Endothelial cell of umbilical vein (primary cell): ENCODE measurements at regions not wholly inside any gene's neighbourhood (a gene's known extent, or its start where the extent isn't known, plus 50 kb on each side); places are given as distances from the start of the nearest gene placed in this dataset.

Experiments used
- BruUV-seq: library from RNA; stranded (reverse); fragments of 400-500 nt; replicated peaks from 2 replicates; lab custom pipeline; 2021; lab: Mats Ljungman, UMichigan
- CTCF ChIA-PET: fragments of 300-600, 350-600 bp; sonication (Branson Sonifier 250); formaldehyde crosslinking; loops from one replicate; lab custom pipeline; 2021; ENCODE audit warnings: antibody characterized with exemption, inconsistent platforms; lab: Charles Lee
- POLR2A ChIA-PET: fragments of 300-600, 350-600 bp; sonication (Branson Sonifier 250); formaldehyde crosslinking; loops from one replicate; lab custom pipeline; 2021; ENCODE audit warnings: antibody characterized with exemption, inconsistent platforms; lab: Charles Lee
- DNase-seq: peaks from one replicate; pipeline ENCODE4 v3.0.0-alpha.2; 2011; ENCODE audit warnings: low read depth, low spot score
- FAIRE-seq: peaks from 2 replicates; lab custom pipeline; 2011; peaks lifted over from hg19 to GRCh38; lab: Jason Lieb, UNC
- H2AFZ ChIP-seq: 2 replicates; pipeline ENCODE4 v1.6.0; 2012; ENCODE audit warnings: low read depth, low read length, control low read depth, inconsistent platforms
- H3K27ac ChIP-seq: 2 replicates; pipeline ENCODE4 v1.5.1; 2011; ENCODE audit warnings: low read depth, mild to moderate bottlenecking, control low read depth, low read length, moderate library complexity; ENCODE audit not compliant: insufficient read depth
- H3K27me3 ChIP-seq, 2 experiments: 2 replicates each; pipeline versions ENCODE4 v1.6.0 to v1.6.1; 2011; ENCODE audit warnings: low read length in 2 of 2, mixed read lengths in 1 of 2; ENCODE audit not compliant: control insufficient read depth in 2 of 2, insufficient read depth in 2 of 2
- H3K36me3 ChIP-seq, 2 experiments: 2 replicates in 1 of 2; 3 replicates in 1 of 2; pipeline ENCODE4 v1.5.1; 2011; ENCODE audit warnings: low read length in 2 of 2, mild to moderate bottlenecking in 1 of 2, moderate library complexity in 1 of 2; ENCODE audit not compliant: control insufficient read depth in 2 of 2, insufficient read depth in 2 of 2; ENCODE audit errors: extremely low read depth in 1 of 2
- H3K4me1 ChIP-seq: 3 replicates; pipeline ENCODE4 v1.5.1; 2011; ENCODE audit warnings: mild to moderate bottlenecking, low read length; ENCODE audit not compliant: control insufficient read depth, insufficient read depth; ENCODE audit errors: extremely low read depth
- H3K4me2 ChIP-seq: 2 replicates; pipeline ENCODE4 v1.6.1; 2011; ENCODE audit warnings: low read length, control low read depth, mixed read lengths; ENCODE audit not compliant: insufficient read depth
- H3K4me3 ChIP-seq, 3 experiments: fragments of 200-600 bp in 1 of 3; sonication (generic), shearing (Covaris generic) in 1 of 3; replicated peaks in 1 of 3; 2 replicates each; pipeline ENCODE4 v1.5.1; 2011 to 2016; ENCODE audit warnings: control low read depth in 3 of 3, low read length in 3 of 3, mild to moderate bottlenecking in 2 of 3, inconsistent platforms in 1 of 3, low read depth in 1 of 3, moderate library complexity in 1 of 3; ENCODE audit not compliant: insufficient read depth in 1 of 3
- H3K79me2 ChIP-seq: 2 replicates; pipeline ENCODE4 v1.6.0; 2012; ENCODE audit warnings: low read length, inconsistent platforms; ENCODE audit not compliant: control insufficient read depth, insufficient read depth
- H3K9ac ChIP-seq: replicated peaks from 2 replicates; pipeline ENCODE3; 2011; ENCODE audit warnings: low read length, control low read depth; ENCODE audit not compliant: insufficient read depth; ENCODE audit errors: extremely low read depth
- H3K9me1 ChIP-seq: replicated peaks from 3 replicates; pipeline ENCODE4 v1.6.0; 2011; ENCODE audit warnings: mild to moderate bottlenecking, low read length; ENCODE audit not compliant: control insufficient read depth, insufficient read depth; ENCODE audit errors: extremely low read depth
- H3K9me3 ChIP-seq: replicated peaks from 2 replicates; pipeline ENCODE4 v1.5.1; 2012; ENCODE audit warnings: low read length, inconsistent platforms; ENCODE audit not compliant: control insufficient read depth, insufficient read depth
- H4K20me1 ChIP-seq: replicated peaks from 2 replicates; pipeline ENCODE3; 2011; ENCODE audit warnings: mild to moderate bottlenecking, low read length; ENCODE audit not compliant: control insufficient read depth, insufficient read depth; ENCODE audit errors: extremely low read depth
- CTCF ChIP-seq, 2 donors: IDR thresholded peaks; 1 replicate in 1 of 2; 2 replicates in 1 of 2; pipeline ENCODE4 v1.5.1; 2011; ENCODE audit warnings: low read length in 2 of 2, mild to moderate bottlenecking in 2 of 2, moderate library complexity in 2 of 2, control low read depth in 1 of 2, inconsistent platforms in 1 of 2, low read depth in 1 of 2; ENCODE audit not compliant: insufficient read depth in 1 of 2; ENCODE audit errors: extremely low read depth in 1 of 2
- EZH2 ChIP-seq: IDR thresholded peaks from 2 replicates; pipeline ENCODE4 v1.6.1; 2012; ENCODE audit warnings: borderline replicate concordance, low read depth, mild to moderate bottlenecking, moderate library complexity, low read length, inconsistent platforms; ENCODE audit not compliant: severe bottlenecking
- FOS ChIP-seq: IDR thresholded peaks from 2 replicates; pipeline ENCODE4 v1.6.1; 2011; ENCODE audit warnings: mild to moderate bottlenecking, low read length, moderate library complexity, borderline replicate concordance; ENCODE audit not compliant: insufficient read depth
- GATA2 ChIP-seq: IDR thresholded peaks from 2 replicates; pipeline ENCODE4 v1.7.0; 2011; ENCODE audit warnings: low read depth, mild to moderate bottlenecking, moderate library complexity, mixed read lengths, low read length; ENCODE audit not compliant: insufficient read length, insufficient read depth
- JUN ChIP-seq: IDR thresholded peaks from 2 replicates; pipeline ENCODE4 v1.6.1; 2011; ENCODE audit warnings: borderline replicate concordance, low read depth; ENCODE audit not compliant: insufficient read length, insufficient read depth
- MYC ChIP-seq: IDR thresholded peaks from one replicate; pipeline ENCODE4 v1.6.1; 2011; ENCODE audit warnings: mild to moderate bottlenecking, low read depth, low read length
- POLR2A ChIP-seq: IDR thresholded peaks from 2 replicates; pipeline ENCODE4 v1.6.1; 2012; ENCODE audit warnings: low read depth, mild to moderate bottlenecking, control low read depth, low read length
- POLR2AphosphoS5 ChIP-seq: IDR thresholded peaks from 2 replicates; pipeline ENCODE4 v1.6.1; 2012; ENCODE audit warnings: low read depth, mild to moderate bottlenecking, control low read depth, low read length, moderate library complexity; ENCODE audit not compliant: insufficient read depth
- dilution Hi-C: fragments of 300-500 bp; cut with MboI; formaldehyde crosslinking; loops from one replicate; pipeline ENCODE4 v1.15.0; 2019; ENCODE audit warnings: low sequenced_read_pairs; ENCODE audit not compliant: extremely low pct_ligation_motif_present
- intact Hi-C: fragments of 100-400 bp; cut with micrococcal nuclease; formaldehyde crosslinking; loops from one replicate; pipeline ENCODE4 v1.10.0; 2022
- TF ChIP-seq, protein P1 (sequence below): IDR thresholded peaks from 2 replicates; pipeline ENCODE4 v1.6.1; 2011; ENCODE audit not compliant: insufficient read depth, insufficient read length

DNA sequence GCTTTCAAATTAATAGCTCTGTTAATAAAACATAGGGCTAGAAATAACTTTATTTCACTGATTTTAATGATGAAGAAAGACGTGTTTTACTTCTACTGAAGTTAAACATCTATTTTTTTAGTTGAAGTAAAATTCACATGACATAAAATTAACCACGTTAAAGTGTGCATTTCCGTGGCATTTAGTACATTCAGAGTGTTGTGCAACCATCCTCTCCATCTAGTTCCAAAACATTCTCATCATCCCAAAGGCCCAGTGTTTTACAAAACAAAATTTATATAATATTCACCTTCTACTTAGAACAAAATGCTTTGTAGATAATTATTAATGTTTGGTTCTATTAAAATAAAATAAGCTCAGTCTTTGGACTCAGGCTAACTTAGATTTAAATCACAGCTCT is 108.5 kb upstream of the GNG12 start:
- TF ChIP-seq EZH2 (no peak), GATA2 (no peak), POLR2AphosphoS5 (no peak), POLR2A (no peak), MYC (no peak)
- no peaks in the 10 kb centered on the region for H3K79me2 ChIP-seq
- no TSS peak for BruUV-seq
- DNase-seq (no peak), FAIRE-seq (no peak)
- H4K20me1 ChIP-seq: no peaks in the 10 kb centered on the region
- CTCF ChIA-PET: interaction anchor here (0.6 to 4.2 kb wide), 10 partner anchors 8 to 176 kb away, joined by 3 to 20 read pairs (median 4); no protein-coding TSS in a partner anchor
- POLR2A ChIA-PET: no interaction called here
- H3K27me3 ChIP-seq: no peaks in the 10 kb centered on the region
- H2AFZ ChIP-seq: no peak overlapping the region
- H3K9ac ChIP-seq: no peak overlapping the region
- intact Hi-C loops: no loop called here
- H3K4me3 ChIP-seq: no peak overlapping the region
- dilution Hi-C loops: no loop called here
- H3K9me3 ChIP-seq: no peaks in the 10 kb centered on the region
- no peak overlapping the region for H3K27ac ChIP-seq
- H3K9me1 ChIP-seq: no peaks in the 10 kb centered on the region
- H3K36me3 ChIP-seq: no peaks in the 10 kb centered on the region
- H3K4me2 ChIP-seq: no peak overlapping the region
- no peaks in the 10 kb centered on the region for H3K4me1 ChIP-seq

DNA sequence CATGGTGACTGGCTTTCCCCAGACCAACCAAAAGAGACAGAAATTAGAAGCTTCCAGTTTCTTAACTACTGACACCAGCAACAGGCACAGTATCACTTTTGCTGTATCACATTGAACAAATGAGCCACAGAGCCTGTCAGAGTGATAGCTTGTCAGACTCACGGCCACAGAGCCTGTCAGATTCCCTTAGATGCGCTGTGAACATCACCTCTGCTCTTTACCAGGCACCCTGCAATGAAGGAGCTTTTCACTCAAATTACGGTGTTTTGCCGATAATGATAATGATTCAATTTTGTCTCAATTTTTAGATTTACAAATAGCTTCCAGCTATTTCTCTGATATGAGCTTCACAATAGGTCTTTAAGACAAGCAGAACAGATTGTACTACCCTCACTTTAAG is 107.9 kb upstream of the GNG12 start:
- CTCF ChIA-PET: interaction anchor here (0.8 to 4.2 kb wide), 10 partner anchors 8 to 256 kb away, joined by 3 to 20 read pairs (median 4); partner anchors contain the start of gene GADD45A

More for the DNA sequence above, 107.9 kb upstream of the GNG12 start:
- H4K20me1 ChIP-seq: no peaks in the 10 kb centered on the region
- no peak overlapping the region for H3K9ac ChIP-seq
- FAIRE-seq: no peak
- no peak overlapping the region for H2AFZ ChIP-seq
- no peaks in the 10 kb centered on the region for H3K36me3 ChIP-seq
- H3K79me2 ChIP-seq: no peaks in the 10 kb centered on the region
- no TSS peak for BruUV-seq
- no peak overlapping the region for H3K4me3 ChIP-seq
- intact Hi-C loops: no loop called here
- H3K27me3 ChIP-seq: no peaks in the 10 kb centered on the region
- no peak overlapping the region for H3K27ac ChIP-seq
- DNase-seq: no peak
- POLR2A ChIA-PET: no interaction called here
- H3K9me3 ChIP-seq: no peaks in the 10 kb centered on the region
- H3K4me1 ChIP-seq: no peaks in the 10 kb centered on the region
- no peak overlapping the region for H3K4me2 ChIP-seq
- TF ChIP-seq FOS (no peak), EZH2 (no peak), CTCF (IDR thresholded peaks at IDR 0.05; ENCODE audit: extremely low read depth in 1 of 2, insufficient read depth in 1 of 2, low read depth in 1 of 2, low read length in 2 of 2) (no peak), GATA2 (no peak), JUN (no peak), POLR2AphosphoS5 (no peak), POLR2A (no peak), MYC (no peak)
- TF ChIP-seq, protein P1, sequence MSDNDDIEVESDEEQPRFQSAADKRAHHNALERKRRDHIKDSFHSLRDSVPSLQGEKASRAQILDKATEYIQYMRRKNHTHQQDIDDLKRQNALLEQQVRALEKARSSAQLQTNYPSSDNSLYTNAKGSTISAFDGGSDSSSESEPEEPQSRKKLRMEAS: no peak
- no peaks in the 10 kb centered on the region for H3K9me1 ChIP-seq
- dilution Hi-C loops: no loop called here
